ENCODE measurements at regions not wholly inside any gene's neighbourhood (a gene's known extent, or its start where the extent isn't known, plus 50 kb on each side); places are given as distances from the start of the nearest gene placed in this dataset.
"Not testable (repeated sequence)": the region's sequence is repeated elsewhere in the genome, so short reads cannot be mapped to it uniquely, and the experiment has no call there.

DNA sequence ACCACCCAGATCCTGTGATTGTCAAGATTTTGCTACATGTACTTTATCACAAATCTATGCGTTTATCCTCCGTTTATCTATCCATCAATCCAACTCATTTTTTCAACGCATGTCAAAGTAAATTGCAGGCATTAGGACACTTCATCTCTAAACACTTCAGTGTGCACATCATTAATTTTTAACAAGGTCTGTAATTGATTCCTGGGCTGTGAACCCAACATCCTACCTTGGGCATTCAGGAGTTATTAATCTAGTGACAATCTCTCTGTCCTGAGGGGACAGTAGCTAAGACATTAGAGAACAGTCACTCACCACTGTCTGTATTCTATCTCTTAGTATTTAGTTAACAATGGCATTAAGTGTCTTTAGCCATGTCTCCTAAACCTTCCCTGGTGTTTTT, 264.7 kb downstream of the SOX9 start:
- Mint-ChIP-seq H3K36me3 (no peaks in the 10 kb centered on the region), H3K27me3 (ENCODE audit: low read depth) (peaks cover 28% of the 10 kb centered on the region), H3K9me3 (no peaks in the 10 kb centered on the region), H3K4me1 (peaks cover 44% of the 10 kb centered on the region), H3K4me3 (no peak overlapping the region), H3K27ac (no peak overlapping the region)
- TF ChIP-seq CREM (CRISPR knock-in tag; IDR thresholded peaks at IDR 0.05) = no peak
- no peak for TF ChIP-seq NR3C1 (CRISPR knock-in tag; conservative IDR thresholded peaks at IDR 0.05; ENCODE audit: low read depth)
- TF ChIP-seq MLX (CRISPR knock-in tag; IDR thresholded peaks at IDR 0.05) = no peak
- no peak for TF ChIP-seq MYBL2 (CRISPR knock-in tag; IDR thresholded peaks at IDR 0.05)
- no peak for TF ChIP-seq OVOL2 (CRISPR knock-in tag; IDR thresholded peaks at IDR 0.05; ENCODE audit: borderline replicate concordance)
- TF ChIP-seq ARID4B (CRISPR knock-in tag; IDR thresholded peaks at IDR 0.05; ENCODE audit: borderline replicate concordance) = no peak
- TF ChIP-seq ESRRA (CRISPR knock-in tag; IDR thresholded peaks at IDR 0.05; ENCODE audit: borderline replicate concordance) = no peak
- TF ChIP-seq ELF4 (CRISPR knock-in tag; IDR thresholded peaks at IDR 0.05; ENCODE audit: low read depth) = no peak
- DNase-seq (ENCODE audit: low spot score) = no peak
- CTCF ChIA-PET = no interaction called here
- no peak for ATAC-seq
- POLR2A ChIA-PET = no interaction called here

GRCh38 chr17:72386173-72386572, 265.4 kb downstream of the SOX9 start:
- not testable (repeated sequence) for DNase-seq (ENCODE audit: low spot score); H3K4me3 Mint-ChIP-seq

GRCh38 chr17:72386619-72387237, 265.9 kb downstream of the SOX9 start:
- Mint-ChIP-seq H3K9me3 (no peaks in the 10 kb centered on the region), H3K27ac (no peak overlapping the region), H3K27me3 (ENCODE audit: low read depth) (peaks cover 28% of the 10 kb centered on the region), H3K4me1 (peaks cover 39% of the 10 kb centered on the region), H3K4me3 (no peak overlapping the region), H3K36me3 (no peaks in the 10 kb centered on the region)
- ATAC-seq = peak; percentile 8
- CTCF ChIA-PET = interaction anchor here (0.8 kb wide), 1 partner anchor 45 kb away, joined by 3 read pairs; no protein-coding TSS in a partner anchor
- no peak for DNase-seq (ENCODE audit: low spot score)
- TF ChIP-seq GABPB1 (CRISPR knock-in tag; IDR thresholded peaks at IDR 0.05) (peak; percentile 81), ZNF425 (CRISPR knock-in tag; conservative IDR thresholded peaks at IDR 0.05) (no peak), ZNF423 (CRISPR knock-in tag; IDR thresholded peaks at IDR 0.05) (peak; percentile 56; the same call in 1 of the 2 replicates)
- POLR2A ChIA-PET = no interaction called here

More at GRCh38 chr17:72386173-72386572, 265.4 kb downstream of the SOX9 start:
- peak; percentile 51; the same call in 1 of the 2 replicates for TF ChIP-seq ZNF121 (CRISPR knock-in tag; IDR thresholded peaks at IDR 0.05)
- TF ChIP-seq GABPB1 (CRISPR knock-in tag; IDR thresholded peaks at IDR 0.05) = peak; percentile 81
- H3K9me3 Mint-ChIP-seq, H3K36me3 Mint-ChIP-seq, POLR2A ChIA-PET, H3K27ac Mint-ChIP-seq, ATAC-seq: not testable (repeated sequence)
- CTCF ChIA-PET = interaction anchor here (0.8 kb wide), 1 partner anchor 45 kb away, joined by 3 read pairs; no protein-coding TSS in a partner anchor
- Mint-ChIP-seq H3K4me1 (peaks cover 43% of the 10 kb centered on the region), H3K27me3 (ENCODE audit: low read depth) (peaks cover 28% of the 10 kb centered on the region)

All from WTC11 (cell line).